Uterus (tissue), 2 donors: ENCODE measurements at regions not wholly inside any gene's neighbourhood (a gene's known extent, or its start where the extent isn't known, plus 50 kb on each side); places are given as distances from the start of the nearest gene placed in this dataset.

Experiments
- CTCF ChIP-seq, 4 experiments: fragments of 200-600 bp in 2 of 4; fragments of 450-650 bp in 2 of 4; sonication (generic) in 2 of 4; IDR thresholded peaks; one replicate each; pipeline ENCODE4 v1.5.1; 2016 to 2019; ENCODE audit warnings: antibody characterized with exemption in 4 of 4, mild to moderate bottlenecking in 2 of 4, moderate library complexity in 1 of 4
- POLR2A ChIP-seq, 2 donors: fragments of 450-650 bp; IDR thresholded peaks; one replicate each; pipeline ENCODE4 v1.6.1; 2016; ENCODE audit warnings: antibody characterized with exemption in 2 of 2, mild to moderate bottlenecking in 1 of 2, moderate library complexity in 1 of 2

GRCh38 chr2:236847023-236847422 is 238.7 kb upstream of the COPS8 start:
- TF ChIP-seq POLR2A (IDR thresholded peaks at IDR 0.05) (no peak), CTCF (IDR thresholded peaks at IDR 0.05) (no peak)
